Head of caudate nucleus (tissue), 42 donors: ENCODE measurements at regions not wholly inside any gene's neighbourhood (a gene's known extent, or its start where the extent isn't known, plus 50 kb on each side); places are given as distances from the start of the nearest gene placed in this dataset.

ENCODE experiments used
- DNase-seq, 42 donors: peaks; one replicate each; pipeline versions ENCODE4 v3.0.0 to v3.0.0-alpha.2; 2020 to 2021; ENCODE audit warnings: mixed read lengths in 7 of 42
- intact Hi-C: fragments of 100-400 bp; cut with DNase I; formaldehyde crosslinking; loops from one replicate; pipeline ENCODE4 v1.15.0; 2022

DNA sequence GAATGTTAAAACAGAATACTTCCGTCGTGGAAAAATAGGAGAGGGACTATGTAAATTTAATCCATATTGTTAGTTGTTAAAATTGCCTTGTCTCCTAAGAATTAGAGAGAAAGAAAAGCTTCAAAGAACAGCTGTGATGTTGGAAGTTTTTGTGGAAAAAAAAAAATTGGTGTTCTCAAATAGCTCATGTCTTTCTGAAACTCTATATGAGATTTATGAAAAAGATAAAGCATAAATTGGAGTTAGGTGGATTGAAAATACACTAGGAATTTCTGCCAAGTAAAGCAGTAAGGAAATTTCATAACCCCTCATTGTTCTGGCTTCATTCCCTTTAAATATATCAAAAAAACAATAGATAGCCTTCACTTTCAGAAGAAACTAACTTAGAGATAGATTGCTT is 274.0 kb upstream of the ADAMTS5 start:
- DNase-seq, result no peak
- intact Hi-C loops, result no loop called here

DNA sequence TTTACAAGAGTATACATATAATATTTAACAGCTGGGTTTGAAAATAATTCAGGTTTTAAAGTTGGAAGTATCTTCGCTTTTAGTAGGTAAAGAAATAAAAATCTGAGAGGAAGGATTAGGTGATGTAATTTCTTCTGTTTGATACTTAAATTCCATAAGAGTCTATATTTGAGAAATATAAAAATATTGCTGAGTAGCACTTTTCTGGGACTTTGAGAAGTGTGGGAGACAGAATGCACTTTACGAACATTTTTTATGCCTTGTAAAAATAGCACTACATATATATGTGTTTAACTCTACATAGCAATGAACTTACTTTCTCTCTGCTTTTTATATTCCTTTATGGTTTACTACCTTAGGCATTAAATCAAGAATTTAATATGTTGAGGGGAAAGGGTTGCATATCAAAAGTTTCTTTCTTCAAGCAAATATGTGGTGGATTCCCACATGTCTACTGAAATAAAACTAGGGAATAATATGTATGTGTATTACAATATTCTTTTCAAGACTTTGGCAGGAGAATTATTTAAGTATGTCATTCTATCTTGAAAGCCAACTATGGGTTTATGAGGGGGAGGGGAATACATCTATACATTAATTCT is 266.7 kb upstream of the ADAMTS5 start:
- no peak for DNase-seq
- intact Hi-C loops, result no loop called here

DNA sequence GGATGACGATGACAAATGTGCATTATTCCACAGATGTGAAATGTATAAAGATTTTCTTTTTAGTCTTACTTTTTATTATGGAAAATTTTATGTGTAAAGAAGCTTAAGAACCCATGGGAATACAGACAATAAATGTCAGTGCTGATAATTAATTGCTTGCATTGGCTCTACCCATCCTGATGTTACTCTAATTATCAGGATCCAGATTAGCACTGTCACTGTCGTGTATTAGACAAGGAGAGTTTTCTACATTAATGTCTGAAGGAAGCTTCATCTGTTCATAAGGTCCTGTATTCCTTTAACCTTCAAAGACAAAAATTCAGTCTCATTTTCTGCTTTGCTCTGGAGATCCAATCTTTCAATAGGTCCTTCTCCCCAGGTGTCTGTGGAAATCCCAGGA is 259.1 kb upstream of the ADAMTS5 start:
- no peak for DNase-seq
- intact Hi-C loops, result no loop called here

DNA sequence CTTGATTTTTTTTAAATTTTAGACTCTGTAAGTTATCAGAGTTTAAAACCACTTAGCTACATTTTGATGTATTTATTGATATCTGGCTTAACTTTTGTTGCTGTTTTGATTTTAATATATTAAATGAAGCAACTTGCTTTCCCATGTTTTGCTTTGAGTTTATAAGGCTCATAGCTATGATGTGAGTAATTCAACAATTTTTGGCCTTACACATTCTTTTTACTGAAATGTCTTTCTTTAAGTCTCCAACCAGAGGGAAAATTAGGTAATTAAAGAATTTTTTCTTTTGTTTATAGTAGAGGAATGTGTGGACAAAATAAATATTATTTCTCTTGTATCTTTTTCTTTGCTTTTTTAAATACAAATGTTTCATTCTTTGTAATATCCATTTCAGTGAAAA is 258.3 kb upstream of the ADAMTS5 start:
- intact Hi-C loops, result no loop called here

DNA sequence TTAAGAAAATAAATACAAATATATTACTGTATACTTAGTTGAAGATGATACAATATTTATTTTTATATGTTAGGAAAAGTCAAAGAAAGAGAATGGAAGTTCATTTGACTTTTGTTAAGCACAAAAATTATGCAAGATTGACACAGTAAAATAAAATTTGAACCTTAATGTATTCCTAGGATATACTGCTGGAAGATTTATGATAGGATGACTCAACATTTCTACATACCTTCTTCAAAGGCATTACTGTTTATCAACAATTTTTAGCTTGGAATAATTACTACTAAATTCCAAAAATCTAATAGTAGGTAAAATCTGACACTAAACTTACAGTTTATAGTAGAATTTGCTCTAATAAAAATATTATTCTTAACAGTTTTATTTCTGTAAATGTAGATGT is 257.3 kb upstream of the ADAMTS5 start:
- no peak for DNase-seq
- intact Hi-C loops, result no loop called here

More for the DNA sequence above, 258.3 kb upstream of the ADAMTS5 start:
- no peak for DNase-seq

DNA sequence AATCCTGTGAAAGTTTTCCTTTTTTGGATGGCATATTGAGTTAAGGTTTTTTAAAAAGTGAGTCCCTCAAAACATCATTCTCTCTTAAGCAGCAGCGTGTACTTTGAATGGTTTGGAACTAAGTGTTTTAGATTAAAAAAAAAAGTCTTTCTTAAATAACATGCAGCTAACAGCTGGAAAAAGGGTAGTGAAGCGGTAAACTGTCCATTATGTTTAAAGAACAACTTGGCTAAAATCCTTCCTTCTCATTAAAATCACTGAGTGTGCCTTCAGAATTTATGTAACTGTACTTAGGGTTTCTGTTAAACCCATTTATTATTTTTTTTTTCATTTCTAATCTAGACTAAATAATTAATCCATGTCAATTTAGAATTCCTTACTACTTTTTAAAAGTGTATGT is 254.2 kb upstream of the ADAMTS5 start:
- intact Hi-C loops, result no loop called here
- no peak for DNase-seq

DNA sequence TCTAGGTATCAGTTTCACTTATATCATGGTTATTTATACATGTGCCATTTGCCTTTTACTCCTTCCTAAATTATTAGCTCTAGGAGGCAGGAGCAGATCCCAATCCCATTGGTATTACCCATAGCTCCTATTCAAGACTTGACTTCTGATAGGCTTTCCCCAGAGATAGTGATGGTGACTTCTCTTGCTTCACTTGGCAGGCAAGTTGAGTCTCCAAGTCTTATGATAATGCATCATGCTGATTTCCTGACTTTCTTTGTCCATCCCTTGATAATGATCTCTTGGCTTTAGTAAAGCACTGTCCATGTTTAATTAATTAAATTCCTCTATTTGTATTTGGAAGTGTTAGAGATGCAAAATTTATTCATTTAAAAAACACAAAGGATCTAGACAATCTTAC is 253.5 kb upstream of the ADAMTS5 start:
- DNase-seq, result no peak
- intact Hi-C loops, result no loop called here

DNA sequence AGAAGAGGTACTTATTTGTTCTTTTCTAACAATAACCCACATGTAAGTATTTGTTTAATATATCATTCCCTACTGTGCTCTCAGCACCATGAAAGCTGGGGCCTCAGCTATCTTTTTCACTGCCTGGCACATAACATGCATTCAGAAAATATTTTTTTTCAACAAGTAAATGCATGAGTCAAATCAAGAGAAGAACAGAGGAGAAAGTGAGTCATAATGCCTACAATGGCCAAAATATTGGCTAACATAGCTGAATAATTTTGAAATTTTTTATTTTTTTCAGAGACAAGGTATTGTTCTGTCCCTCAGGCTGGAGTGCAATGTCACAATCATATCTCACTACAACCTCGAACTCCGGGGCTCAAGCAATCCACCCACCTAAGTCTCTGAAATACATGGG is 252.2 kb upstream of the ADAMTS5 start:
- no peak for DNase-seq
- intact Hi-C loops, result no loop called here

DNA sequence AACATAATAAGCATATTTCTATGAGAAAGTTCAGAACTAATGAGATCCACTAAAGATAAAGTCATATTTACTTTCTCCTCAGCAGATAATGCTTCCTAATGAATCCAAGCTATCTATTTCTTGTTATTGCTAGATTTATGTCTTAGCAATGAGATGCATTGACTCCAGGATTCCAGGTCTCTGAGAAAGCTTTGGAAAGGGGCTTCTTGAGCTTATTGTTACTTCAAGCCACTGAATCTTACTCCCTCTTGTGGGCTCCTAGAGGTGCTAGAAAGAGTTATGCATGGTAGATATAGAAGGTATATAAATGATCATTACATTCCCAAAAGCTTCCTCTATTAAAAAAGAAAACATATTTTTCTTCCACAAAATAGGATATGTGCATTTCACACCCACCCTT is 246.4 kb upstream of the ADAMTS5 start:
- DNase-seq, result no peak
- intact Hi-C loops, result no loop called here

DNA sequence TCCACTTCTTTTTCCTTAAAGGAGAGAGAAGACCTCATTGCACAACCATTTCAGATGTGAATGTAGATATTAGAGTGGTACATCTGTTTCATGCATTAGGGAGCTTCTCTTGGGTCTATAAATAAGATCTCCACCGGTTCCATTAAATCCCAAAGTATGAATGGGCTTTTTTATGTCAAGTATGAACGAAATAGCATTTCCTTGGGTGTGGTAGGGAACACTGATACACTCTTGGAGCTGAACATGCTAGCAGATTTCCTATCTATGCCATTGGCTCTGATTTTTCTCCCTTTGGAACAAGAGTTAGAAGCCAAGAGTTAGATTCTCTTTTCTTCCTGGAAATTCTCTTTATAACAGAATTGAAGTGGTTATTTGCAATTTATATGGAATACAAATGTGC is 245.6 kb upstream of the ADAMTS5 start:
- DNase-seq, result no peak
- intact Hi-C loops, result no loop called here

DNA sequence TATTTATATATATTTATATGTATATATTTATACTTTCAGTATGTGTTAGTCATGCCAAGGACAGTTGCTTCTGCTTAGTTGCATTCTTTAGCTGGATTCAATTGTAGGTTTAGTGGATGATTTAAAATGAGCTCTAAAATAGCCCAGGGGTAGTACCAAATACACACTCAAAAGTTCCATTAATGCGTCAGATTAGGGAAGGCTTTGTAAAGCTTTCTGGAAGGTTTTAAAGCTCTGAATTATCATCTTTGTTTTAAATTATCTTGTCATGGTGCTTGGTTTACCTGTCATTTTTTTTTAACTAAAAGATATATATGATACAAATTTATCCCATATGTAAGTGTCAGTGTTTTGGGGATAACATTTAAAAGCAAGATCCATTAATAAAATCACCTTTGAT is 242.7 kb upstream of the ADAMTS5 start:
- intact Hi-C loops, result no loop called here
- no peak for DNase-seq

DNA sequence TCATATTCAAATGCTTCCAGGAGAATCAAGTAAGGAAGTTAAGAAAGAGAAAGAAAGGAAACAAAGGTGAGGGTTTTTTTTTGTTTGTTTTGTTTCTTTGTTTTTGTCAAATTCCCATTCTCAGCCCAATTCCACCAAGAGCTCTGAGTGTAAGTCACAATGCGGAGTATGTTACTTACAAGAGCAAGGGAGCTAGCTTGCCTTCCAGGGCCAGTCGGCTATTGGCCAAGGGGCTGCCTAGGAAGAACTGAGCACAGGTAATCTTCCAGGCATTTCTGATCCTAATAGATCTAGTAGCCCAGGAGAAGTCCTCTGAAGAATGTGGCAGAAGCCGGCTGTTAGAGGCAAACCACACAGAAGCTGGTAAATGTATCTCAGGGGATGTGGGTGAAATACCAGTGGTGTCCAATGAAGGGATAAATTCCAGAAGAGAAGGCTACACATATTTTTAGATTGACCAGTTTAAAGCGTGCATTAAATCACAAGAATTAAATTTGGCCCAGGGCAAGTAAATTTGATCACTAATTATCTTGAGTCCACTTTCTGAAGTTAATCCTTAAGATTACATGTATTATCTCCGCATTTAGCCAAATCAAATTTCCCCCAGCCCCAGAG is 239.6 kb upstream of the ADAMTS5 start:
- intact Hi-C loops, result no loop called here
- no peak for DNase-seq

DNA sequence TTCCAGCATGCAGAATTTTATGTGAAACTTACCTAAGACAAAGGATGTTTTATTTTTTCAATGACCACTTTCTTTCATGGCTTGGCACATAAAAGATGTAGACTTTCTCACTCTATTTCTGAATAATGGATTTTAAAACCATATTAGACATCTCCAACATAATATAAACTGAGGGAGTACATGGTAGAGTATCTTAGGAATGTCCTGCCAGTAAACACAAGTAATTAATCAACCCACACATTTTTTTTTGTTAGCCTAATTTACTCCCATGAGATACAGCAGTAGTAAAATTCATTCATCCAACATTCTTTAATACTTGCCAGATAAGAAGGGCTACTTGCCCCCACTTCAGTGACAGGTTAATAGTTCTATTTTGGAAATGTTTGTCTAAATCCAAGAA is 235.4 kb upstream of the ADAMTS5 start:
- intact Hi-C loops, result no loop called here
- no peak for DNase-seq

DNA sequence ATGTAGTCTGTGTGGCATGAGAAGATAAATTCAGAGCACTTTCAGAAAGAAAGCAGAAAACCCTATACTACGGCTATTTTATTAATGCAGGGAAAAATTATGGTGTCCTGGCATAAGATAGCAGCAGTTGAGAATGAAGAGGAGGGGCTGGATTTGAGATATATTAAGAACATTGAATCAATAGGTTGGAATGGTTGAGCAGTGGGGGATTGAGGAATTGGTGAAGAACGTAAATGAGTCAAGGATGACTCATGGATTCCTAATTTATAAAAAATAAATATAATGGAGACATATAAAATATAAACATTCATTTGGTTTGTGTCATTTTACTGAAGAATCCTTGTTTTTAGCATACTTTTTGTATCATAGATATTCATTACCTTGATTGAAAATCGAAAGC is 234.3 kb upstream of the ADAMTS5 start:
- intact Hi-C loops, result no loop called here
- DNase-seq, result no peak

DNA sequence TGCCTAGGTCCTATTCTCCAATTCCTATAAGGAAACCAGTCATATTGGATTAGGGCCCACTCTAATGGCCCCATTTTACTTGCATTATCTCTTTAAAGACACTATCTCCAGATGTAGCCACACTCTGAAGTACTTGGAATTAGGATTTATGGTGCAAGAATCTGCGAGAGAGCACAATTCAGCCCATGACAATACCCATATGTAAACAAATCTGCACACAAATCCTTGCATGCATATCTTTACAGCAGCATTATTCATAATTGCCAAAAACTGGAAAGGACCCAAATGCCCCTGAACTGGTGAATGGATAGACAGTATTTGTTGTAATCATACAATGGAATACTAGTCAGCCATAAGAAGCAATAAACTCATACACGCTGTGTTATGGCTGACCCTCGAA is 229.8 kb upstream of the ADAMTS5 start:
- no peak for DNase-seq
- intact Hi-C loops, result no loop called here

DNA sequence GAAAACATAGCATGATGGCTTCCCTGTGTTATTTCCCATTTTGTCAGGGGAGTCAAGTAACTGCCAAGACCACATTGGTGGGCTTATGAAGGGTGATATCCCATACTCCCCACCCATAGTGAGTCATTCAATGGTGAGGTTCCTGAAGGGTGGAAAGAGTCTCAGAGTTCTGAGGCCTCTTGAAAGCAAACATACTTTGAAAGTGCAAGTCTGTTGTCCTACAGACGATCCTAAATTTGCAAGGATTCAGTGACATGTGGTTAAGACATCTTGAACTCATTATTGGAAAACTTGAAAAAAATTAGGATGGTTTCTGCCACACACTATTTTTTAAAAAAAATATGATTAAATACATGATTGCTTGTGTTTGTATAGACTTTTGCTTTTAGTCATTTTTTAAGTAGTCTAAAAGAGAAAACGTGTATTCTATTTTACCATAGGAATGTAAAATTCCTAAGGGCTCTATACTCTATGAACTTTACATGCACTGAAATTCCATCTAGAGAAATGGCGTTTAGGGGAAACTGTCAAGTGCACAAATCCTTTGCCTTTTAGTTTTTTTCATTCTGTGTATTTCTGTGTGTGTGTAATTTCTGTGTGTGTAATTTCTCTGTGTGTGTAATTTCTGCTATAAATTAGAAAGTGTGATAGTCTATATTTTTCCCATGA is 225.5 kb upstream of the ADAMTS5 start:
- DNase-seq, result no peak
- intact Hi-C loops, result no loop called here

DNA sequence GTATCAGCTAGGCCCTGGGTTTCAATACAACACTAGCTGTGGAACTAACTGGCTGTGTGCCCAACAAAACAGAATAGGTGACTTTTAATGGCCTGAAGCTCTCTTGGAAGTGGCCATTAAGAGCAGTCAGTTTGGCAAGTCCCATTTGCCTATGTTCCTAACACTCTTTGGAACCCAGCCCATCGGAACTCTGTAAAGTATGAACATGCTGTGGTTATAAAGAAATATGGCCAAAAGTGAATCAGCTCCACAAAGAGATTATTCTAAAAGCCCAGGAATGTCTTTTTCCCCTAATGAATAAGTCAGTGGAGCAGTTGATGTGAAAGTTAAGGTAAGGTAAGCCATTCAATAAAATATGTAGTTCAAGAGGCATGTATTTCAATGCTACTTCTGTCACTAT is 223.7 kb upstream of the ADAMTS5 start:
- DNase-seq, result no peak
- intact Hi-C loops, result no loop called here

DNA sequence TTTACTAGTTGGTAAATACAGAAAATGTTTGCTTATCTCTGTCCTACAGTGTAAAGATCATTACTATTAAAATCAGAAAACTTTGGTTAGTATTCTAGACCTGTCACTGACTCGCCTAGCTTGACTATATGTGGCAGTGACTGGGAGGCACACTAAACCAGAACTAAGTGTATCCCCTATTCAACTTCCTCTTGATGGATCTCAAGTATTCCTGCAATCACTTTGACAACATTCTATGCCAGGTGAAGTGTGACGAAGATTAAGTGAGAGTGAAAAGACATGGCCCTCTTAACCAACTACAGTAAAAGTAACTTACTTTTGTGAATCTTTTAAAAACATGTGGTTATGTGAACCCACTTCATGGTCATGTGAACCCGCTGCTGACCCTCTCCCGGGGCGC is 223.0 kb upstream of the ADAMTS5 start:
- intact Hi-C loops, result no loop called here
- DNase-seq, result no peak

DNA sequence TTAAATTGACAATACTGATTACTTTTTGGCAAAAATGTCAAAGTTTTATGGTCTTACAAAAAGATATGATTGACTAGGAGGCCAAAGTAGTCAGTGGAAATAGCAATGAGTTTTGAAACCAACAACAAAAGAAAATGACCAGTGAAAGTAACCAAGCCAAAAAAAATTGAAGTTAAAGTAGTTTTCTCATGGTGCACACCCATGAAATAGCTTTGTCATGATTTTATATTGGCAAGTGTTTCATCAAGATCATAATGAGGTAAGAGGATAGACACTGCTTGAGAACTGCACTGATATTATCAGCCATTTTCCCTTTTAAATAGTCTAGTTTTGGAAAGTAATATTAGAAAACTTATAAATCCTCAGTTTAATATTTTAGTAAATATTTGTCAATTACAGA is 206.2 kb upstream of the ADAMTS5 start:
- intact Hi-C loops, result no loop called here
- no peak for DNase-seq

DNA sequence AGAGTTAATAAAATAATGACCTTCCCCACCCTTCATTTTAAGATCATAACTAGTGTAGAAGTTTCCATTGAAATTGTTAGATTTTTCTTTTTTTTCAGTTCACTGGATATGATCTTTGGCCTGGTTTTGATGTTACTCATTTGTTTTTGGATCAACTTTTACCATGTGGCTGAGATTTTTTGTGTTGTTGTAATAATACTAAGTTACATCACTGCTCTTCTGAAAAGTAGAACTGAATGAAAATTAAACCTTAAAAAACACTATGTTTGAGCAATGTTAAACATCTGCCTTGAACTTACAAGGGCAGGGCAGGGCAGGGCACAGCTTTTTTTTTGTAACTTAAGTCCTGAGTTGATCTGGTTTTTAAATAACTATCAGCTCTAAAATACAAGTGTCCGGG is 204.8 kb upstream of the ADAMTS5 start:
- no peak for DNase-seq
- intact Hi-C loops, result no loop called here

DNA sequence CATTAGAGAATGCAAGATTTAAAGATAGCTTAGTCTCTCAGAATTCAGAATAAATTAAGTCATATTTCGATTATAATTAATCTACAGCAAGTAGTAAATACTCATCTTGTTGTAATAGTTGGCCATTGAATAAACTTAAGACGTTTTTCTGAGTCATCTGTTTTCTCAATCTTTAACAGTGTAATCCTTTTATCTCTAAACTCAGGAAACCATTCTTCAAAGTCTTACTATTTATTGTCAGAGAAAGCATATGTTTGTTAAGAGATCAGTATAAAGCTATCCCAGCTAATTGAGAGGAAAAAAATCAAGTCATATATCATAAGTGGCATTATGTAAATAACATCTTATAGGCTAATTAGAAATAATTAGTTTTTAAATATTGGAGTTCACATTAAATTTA is 201.2 kb upstream of the ADAMTS5 start:
- DNase-seq, result no peak
- intact Hi-C loops, result no loop called here
